Memory B cell (primary cell): ENCODE measurements at regions not wholly inside any gene's neighbourhood (a gene's known extent, or its start where the extent isn't known, plus 50 kb on each side); places are given as distances from the start of the nearest gene placed in this dataset.

Experiments
- ATAC-seq: fragments of 150-1000 bp; cut with Tn5 transposase; 2 replicates; pipeline ENCODE4 v1.10.0; 2021; ENCODE audit warnings: low read depth, mild to moderate bottlenecking, moderate library complexity
- DNase-seq, 2 donors: peaks; one replicate each; pipeline ENCODE4 v3.0.0; 2022; ENCODE audit warnings: low spot score in 2 of 2
- H3K27ac Mint-ChIP-seq: one replicate; pipeline ENCODE4 v1.8.0; 2022; ENCODE audit warnings: mild to moderate bottlenecking, moderate library complexity, mixed read lengths
- H3K27me3 Mint-ChIP-seq: one replicate; pipeline ENCODE4 v1.8.0; 2022; ENCODE audit warnings: mixed read lengths
- H3K36me3 Mint-ChIP-seq: one replicate; pipeline ENCODE4 v1.8.0; 2022; ENCODE audit warnings: mild to moderate bottlenecking, mixed read lengths
- H3K4me1 Mint-ChIP-seq: one replicate; pipeline ENCODE4 v1.8.0; 2022; ENCODE audit warnings: mixed read lengths
- H3K4me3 Mint-ChIP-seq: one replicate; pipeline ENCODE4 v1.8.0; 2022; ENCODE audit warnings: mild to moderate bottlenecking, moderate library complexity, mixed read lengths
- H3K9me3 Mint-ChIP-seq: one replicate; pipeline ENCODE4 v1.8.0; 2022; ENCODE audit warnings: mixed read lengths

DNA sequence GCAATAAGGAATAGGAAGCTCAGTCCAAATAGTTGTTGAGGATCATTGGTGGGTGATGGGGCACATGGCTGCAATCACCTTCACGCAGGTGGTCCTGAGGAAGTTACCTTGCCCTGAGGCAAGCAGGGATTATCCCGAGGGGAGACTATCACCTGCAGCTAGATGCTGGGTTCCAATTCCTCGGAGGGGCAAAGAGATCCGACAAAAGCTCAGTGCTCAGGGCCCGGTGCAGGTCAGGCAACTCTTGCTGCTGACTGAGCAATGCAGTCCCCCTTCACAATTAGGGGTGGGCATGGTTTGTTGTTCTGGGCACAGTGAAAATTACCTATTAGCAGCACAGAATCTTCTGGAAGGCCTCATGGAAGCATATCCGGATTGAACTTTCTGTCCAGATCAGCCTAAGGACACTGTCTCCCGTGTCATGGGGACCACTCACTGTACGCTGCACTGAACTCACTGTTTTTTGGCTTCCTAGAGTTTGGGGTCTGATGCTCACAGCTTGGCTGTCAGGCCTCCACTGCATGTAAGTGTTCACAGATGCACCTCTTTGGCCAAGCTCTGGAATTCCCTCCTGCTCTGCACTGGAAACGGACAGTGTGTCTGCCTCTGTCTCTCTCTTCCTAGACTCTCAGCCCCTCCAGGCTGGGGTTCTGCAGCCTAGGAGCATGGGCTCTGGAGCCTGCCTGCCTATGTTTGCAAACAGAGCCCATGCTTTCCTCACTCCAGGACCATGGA, 372.7 kb downstream of the ZNF536 start:
- H3K4me1 Mint-ChIP-seq: no peaks in the 10 kb centered on the region

DNA sequence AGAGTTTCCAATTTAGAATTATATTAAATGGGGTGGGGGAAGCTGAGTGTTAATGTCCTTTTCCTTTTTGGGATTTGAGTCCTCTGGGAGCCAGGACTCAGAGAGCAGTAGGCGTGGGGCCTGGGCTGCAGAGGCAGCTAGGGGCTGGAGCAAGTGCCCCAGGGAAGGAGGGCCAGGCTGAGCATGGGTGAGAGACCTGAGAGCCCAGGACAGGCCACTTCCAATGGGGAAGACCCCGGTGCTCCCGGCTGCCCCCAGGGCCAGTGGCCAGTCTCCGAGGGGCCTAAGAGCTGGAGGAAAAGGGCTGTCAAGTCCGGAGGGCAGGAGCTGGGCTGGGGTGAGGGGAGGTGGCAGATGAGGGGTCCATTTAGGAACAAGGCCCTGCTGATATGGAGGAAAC, 371.5 kb downstream of the ZNF536 start:
- ATAC-seq: no peak
- no peak for DNase-seq
- Mint-ChIP-seq H3K4me1 (no peaks in the 10 kb centered on the region), H3K27me3 (no peaks in the 10 kb centered on the region), H3K27ac (no peak overlapping the region), H3K9me3 (peaks cover 8% of the 10 kb centered on the region), H3K4me3 (no peak overlapping the region), H3K36me3 (no peaks in the 10 kb centered on the region)

More for the DNA sequence above, 372.7 kb downstream of the ZNF536 start:
- ATAC-seq (no peak), DNase-seq (no peak)
- no peak overlapping the region for H3K27ac Mint-ChIP-seq
- H3K36me3 Mint-ChIP-seq: no peaks in the 10 kb centered on the region
- H3K27me3 Mint-ChIP-seq: no peaks in the 10 kb centered on the region
- H3K4me3 Mint-ChIP-seq: no peak overlapping the region
- peaks cover 12% of the 10 kb centered on the region for H3K9me3 Mint-ChIP-seq

GRCh38 chr19:30743011-30743410, 370.8 kb downstream of the ZNF536 start:
- Mint-ChIP-seq H3K36me3 (no peaks in the 10 kb centered on the region), H3K4me1 (no peaks in the 10 kb centered on the region), H3K27me3 (no peaks in the 10 kb centered on the region), H3K4me3 (no peak overlapping the region), H3K9me3 (peaks cover 10% of the 10 kb centered on the region), H3K27ac (no peak overlapping the region)
- DNase-seq (no peak), ATAC-seq (no peak)

DNA sequence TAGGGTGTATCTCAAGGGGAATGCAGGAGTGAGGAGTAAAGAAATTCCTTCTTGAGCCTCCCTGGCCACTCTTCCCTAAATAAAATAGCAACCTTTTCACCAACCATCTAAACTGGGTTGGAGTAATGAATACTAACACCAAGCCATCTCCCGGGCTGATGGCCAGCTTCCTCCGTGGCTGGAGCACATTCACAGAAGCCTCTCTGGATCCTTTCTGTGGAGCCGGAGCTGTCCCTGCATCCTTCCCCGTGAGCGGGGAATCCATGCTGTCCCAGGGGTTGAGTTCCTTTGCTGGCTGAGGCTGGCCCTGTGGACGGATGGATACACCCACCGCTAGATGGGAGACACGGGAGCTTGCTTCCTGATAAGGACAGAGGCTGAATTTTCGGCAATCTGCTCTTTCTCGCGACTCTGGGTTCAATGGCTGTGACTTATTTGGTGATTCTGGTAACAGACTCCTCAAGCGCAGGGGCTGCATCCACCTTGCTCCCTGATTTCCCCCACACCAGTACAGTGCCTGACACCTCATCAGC, 370.3 kb downstream of the ZNF536 start:
- no peak for ATAC-seq
- Mint-ChIP-seq H3K4me3 (no peak overlapping the region), H3K9me3 (peaks cover 10% of the 10 kb centered on the region), H3K4me1 (no peaks in the 10 kb centered on the region), H3K27me3 (no peaks in the 10 kb centered on the region), H3K36me3 (no peaks in the 10 kb centered on the region), H3K27ac (no peak overlapping the region)
- no peak for DNase-seq

- H3K36me3 Mint-ChIP-seq: no peaks in the 10 kb centered on the region
- peaks cover 10% of the 10 kb centered on the region for H3K9me3 Mint-ChIP-seq
- DNase-seq: no peak
- H3K27me3 Mint-ChIP-seq: no peaks in the 10 kb centered on the region
- no peak for ATAC-seq
- no peak overlapping the region for H3K27ac Mint-ChIP-seq
- H3K4me1 Mint-ChIP-seq: no peaks in the 10 kb centered on the region
- no peak overlapping the region for H3K4me3 Mint-ChIP-seq
Observed at GRCh38 chr19:30741566-30741965, 369.4 kb downstream of the ZNF536 start.

DNA sequence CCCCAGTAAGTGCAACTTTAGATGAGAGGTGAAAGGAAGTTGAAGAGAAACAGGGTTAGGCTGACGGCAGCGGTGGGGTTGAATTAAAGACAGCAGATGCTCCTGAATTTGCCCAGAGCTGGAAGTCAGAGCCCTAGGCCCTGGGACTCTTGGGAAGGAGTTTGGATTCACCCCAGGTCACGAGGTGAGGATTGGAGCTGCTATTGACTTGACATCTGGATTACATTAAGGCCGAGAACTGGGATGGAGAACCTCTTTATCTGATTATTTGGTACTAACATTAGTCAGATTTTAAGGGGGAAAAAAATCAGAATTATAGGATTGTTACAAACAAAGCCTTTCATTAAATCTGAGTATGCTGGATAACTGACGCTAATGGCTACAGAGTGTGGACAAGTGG, 367.2 kb downstream of the ZNF536 start:
- Mint-ChIP-seq H3K4me1 (no peaks in the 10 kb centered on the region), H3K4me3 (no peak overlapping the region), H3K36me3 (no peaks in the 10 kb centered on the region), H3K27me3 (no peaks in the 10 kb centered on the region), H3K27ac (no peak overlapping the region), H3K9me3 (peaks cover 8% of the 10 kb centered on the region)
- DNase-seq (no peak), ATAC-seq (no peak)

- no peaks in the 10 kb centered on the region for H3K36me3 Mint-ChIP-seq
- no peaks in the 10 kb centered on the region for H3K4me1 Mint-ChIP-seq
- no peaks in the 10 kb centered on the region for H3K27me3 Mint-ChIP-seq
- ATAC-seq (no peak), DNase-seq (no peak)
- H3K4me3 Mint-ChIP-seq: no peak overlapping the region
- H3K9me3 Mint-ChIP-seq: peaks cover 9% of the 10 kb centered on the region
- no peak overlapping the region for H3K27ac Mint-ChIP-seq
Observed at GRCh38 chr19:30738047-30738446, 365.9 kb downstream of the ZNF536 start.

- DNase-seq (no peak), ATAC-seq (no peak)
- Mint-ChIP-seq H3K9me3 (peaks cover 4% of the 10 kb centered on the region), H3K27me3 (no peaks in the 10 kb centered on the region), H3K36me3 (no peaks in the 10 kb centered on the region), H3K4me3 (no peak overlapping the region), H3K27ac (no peak overlapping the region), H3K4me1 (no peaks in the 10 kb centered on the region)
Observed at GRCh38 chr19:30734669-30735068, 362.5 kb downstream of the ZNF536 start.

DNA sequence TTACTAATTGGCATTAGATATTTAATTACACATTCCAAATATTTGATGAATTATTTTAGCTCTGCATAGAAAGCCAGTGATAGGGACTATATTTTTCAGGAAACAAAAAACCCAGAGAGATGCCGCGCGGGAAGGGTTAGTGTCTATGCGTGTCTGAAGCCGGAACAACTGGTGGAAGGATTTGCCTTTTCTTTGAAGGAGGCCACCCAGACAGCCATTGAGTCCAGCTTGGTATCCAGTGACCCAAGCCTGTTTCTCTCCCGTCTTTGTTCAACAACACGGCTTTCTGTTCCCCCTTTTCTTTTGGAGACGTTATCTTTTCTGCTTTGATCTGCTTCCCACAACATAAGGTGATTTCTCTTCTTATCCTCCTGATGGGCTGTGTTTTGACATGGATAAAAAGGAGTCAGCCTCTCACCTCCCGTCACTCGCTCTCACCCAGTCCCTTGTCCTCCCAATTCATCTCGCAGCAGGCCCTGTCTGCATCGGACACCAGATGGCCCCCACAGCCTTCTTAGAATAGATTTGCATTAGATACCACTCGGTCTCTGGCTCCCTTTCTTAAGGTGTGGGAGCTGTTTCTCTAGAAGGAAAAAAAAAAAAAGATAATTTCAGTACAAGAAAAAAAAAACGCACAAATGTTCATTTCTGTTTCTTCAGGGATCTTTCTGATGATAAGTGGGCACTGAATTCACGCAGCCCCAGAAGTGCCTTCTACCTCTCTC, 361.8 kb downstream of the ZNF536 start:
- Mint-ChIP-seq H3K27ac (no peak overlapping the region), H3K9me3 (peaks cover 4% of the 10 kb centered on the region), H3K4me1 (no peaks in the 10 kb centered on the region), H3K27me3 (no peaks in the 10 kb centered on the region), H3K36me3 (no peaks in the 10 kb centered on the region), H3K4me3 (no peak overlapping the region)
- DNase-seq: no peak
- no peak for ATAC-seq

- Mint-ChIP-seq H3K4me3 (no peak overlapping the region), H3K36me3 (no peaks in the 10 kb centered on the region), H3K4me1 (no peaks in the 10 kb centered on the region), H3K27me3 (no peaks in the 10 kb centered on the region), H3K27ac (no peak overlapping the region), H3K9me3 (peaks cover 7% of the 10 kb centered on the region)
- DNase-seq (no peak), ATAC-seq (no peak)
Observed at GRCh38 chr19:30731591-30731990, 359.4 kb downstream of the ZNF536 start.

DNA sequence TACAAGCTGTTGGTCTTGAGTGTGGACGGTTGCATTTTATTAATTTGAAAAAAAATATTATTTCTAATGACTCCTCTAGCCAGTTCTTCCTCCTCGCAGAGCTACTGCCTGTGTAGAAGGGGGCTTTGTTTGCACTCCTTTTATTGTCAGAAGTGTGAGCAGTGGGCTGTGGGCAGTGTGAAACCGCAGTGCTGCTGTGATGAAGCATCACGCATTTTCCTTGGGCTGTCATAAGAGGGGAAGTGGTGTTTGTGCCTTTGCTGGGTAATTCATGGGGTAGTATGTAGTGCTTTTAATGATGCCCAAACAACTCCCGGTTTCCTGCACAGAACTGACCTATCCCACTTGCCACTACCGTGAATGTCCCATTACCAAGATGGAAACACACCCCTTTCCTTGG, 357.3 kb downstream of the ZNF536 start:
- Mint-ChIP-seq H3K4me3 (no peak overlapping the region), H3K27me3 (no peaks in the 10 kb centered on the region), H3K36me3 (no peaks in the 10 kb centered on the region), H3K27ac (no peak overlapping the region), H3K9me3 (peaks cover 7% of the 10 kb centered on the region), H3K4me1 (no peaks in the 10 kb centered on the region)
- no peak for DNase-seq
- no peak for ATAC-seq

- Mint-ChIP-seq H3K27me3 (peaks cover 4% of the 10 kb centered on the region), H3K4me1 (peaks cover 3% of the 10 kb centered on the region), H3K4me3 (no peak overlapping the region), H3K9me3 (peaks cover 10% of the 10 kb centered on the region), H3K36me3 (no peaks in the 10 kb centered on the region), H3K27ac (no peak overlapping the region)
- DNase-seq (no peak), ATAC-seq (no peak)
Observed at GRCh38 chr19:30722761-30723160, 350.6 kb downstream of the ZNF536 start.

GRCh38 chr19:30722186-30722585, 350.0 kb downstream of the ZNF536 start:
- H3K27me3 Mint-ChIP-seq: peaks cover 4% of the 10 kb centered on the region
- ATAC-seq (no peak), DNase-seq (no peak)
- peaks cover 7% of the 10 kb centered on the region for H3K9me3 Mint-ChIP-seq
- H3K4me1 Mint-ChIP-seq: peaks cover 3% of the 10 kb centered on the region
- no peak overlapping the region for H3K27ac Mint-ChIP-seq
- no peaks in the 10 kb centered on the region for H3K36me3 Mint-ChIP-seq
- H3K4me3 Mint-ChIP-seq: no peak overlapping the region

- Mint-ChIP-seq H3K4me3 (peak overlapping the region; percentile 32), H3K4me1 (peaks cover 3% of the 10 kb centered on the region), H3K27ac (no peak overlapping the region), H3K27me3 (peaks cover 4% of the 10 kb centered on the region), H3K9me3 (peaks cover 5% of the 10 kb centered on the region), H3K36me3 (no peaks in the 10 kb centered on the region)
- no peak for ATAC-seq
- DNase-seq: no peak
Observed at GRCh38 chr19:30719999-30720345, 347.8 kb downstream of the ZNF536 start.
